ENCODE measurements at regions not wholly inside any gene's neighbourhood (a gene's known extent, or its start where the extent isn't known, plus 50 kb on each side); places are given as distances from the start of the nearest gene placed in this dataset.

DNA sequence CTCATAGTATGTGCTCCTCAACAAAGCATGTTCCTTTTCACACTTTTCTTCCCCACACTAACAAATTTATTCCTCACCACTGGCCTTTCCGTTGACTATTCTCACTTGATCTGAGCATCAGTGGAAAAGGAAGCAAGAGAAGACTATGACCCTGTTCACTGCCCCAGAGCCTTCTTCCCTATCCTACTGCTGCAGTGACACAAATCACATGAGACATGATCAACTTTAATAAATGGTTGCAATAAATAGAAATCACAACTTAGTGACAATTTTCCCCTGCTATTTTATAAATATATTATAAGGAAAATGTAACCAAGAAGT is 438.7 kb upstream of the SOX9 start:
- H3K4me3 ChIP-seq (ENCODE audit: low read length), result no peak overlapping the region
- TF ChIP-seq ZNF274 (IDR thresholded peaks at IDR 0.05; ENCODE audit: low read depth, low read length), result no peak

- no peak overlapping the region for H3K4me3 ChIP-seq (ENCODE audit: low read length)
- TF ChIP-seq ZNF274 (IDR thresholded peaks at IDR 0.05; ENCODE audit: low read depth, low read length), result no peak
Measured at GRCh38 chr17:71689782-71690181, 431.0 kb upstream of the SOX9 start.

DNA sequence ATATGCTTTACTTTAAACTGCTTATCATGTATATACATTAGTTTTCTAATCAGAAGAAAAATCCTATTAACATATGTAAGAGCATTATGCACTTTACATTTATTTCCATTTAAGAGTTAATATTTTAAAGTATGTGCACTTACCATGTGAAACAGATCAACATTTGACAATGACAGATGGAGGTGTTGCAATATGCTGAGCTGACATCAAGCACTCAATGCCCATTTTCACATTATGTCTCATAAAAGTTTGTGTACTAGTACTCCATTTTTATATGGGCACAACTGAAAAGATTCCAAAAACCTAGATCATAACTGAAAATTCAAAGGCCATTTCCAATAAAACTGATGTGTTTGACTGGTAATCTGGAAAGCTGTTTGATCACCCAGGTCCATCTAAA is 420.9 kb upstream of the SOX9 start:
- no peak overlapping the region for H3K4me3 ChIP-seq (ENCODE audit: low read length)
- no peak for TF ChIP-seq ZNF274 (IDR thresholded peaks at IDR 0.05; ENCODE audit: low read depth, low read length)

GRCh38 chr17:71703701-71704100 is 417.1 kb upstream of the SOX9 start:
- no peak for TF ChIP-seq ZNF274 (IDR thresholded peaks at IDR 0.05; ENCODE audit: low read depth, low read length)
- H3K4me3 ChIP-seq (ENCODE audit: low read length), result no peak overlapping the region

DNA sequence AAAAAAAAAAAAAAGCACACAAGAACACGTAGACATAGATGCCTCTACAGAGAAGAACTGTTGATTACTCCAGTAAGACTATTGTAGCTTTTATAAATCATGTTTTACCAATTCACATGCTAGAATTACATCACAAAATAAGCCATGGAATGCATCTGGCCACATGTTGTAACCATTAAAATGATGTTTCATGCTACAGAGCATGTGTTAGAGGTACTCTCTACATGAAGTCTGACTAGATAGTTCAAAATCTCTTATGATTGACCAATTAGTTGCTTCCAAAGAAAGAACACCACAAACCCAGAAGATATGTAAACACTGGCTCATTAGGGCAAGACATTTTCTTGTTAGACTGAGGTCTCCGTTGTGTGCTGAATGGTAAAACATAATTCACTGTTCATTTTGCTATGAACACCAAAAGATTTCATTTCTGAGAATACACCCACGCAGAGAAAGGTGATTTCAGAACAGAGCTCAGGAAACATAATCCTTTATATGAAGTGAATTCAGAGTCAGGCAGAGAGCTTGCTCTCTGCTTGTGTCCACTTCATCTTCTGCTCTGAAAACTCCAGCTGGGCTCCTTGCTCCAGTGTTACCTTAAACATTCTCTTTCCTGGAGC is 411.4 kb upstream of the SOX9 start:
- TF ChIP-seq ZNF274 (IDR thresholded peaks at IDR 0.05; ENCODE audit: low read depth, low read length), result no peak
- no peak overlapping the region for H3K4me3 ChIP-seq (ENCODE audit: low read length)

DNA sequence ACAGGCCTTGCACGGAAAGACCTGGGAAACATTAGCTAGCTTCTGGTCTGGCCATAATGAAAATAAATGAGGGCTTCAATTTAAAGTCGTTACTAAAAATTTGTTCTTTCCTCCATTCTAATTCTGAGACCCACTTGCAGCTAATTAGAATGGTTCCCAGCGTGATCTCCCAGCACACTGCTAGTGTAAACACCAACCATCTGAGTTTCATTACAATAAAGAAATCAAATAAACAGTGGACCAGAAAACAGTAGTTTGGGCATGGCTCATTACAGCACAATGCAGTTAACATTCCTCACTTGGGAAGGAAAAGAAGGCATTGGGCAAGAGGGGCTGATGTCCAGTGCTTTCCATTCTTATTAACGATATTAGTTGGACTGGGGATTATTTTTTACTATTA is 410.9 kb upstream of the SOX9 start:
- no peak overlapping the region for H3K4me3 ChIP-seq (ENCODE audit: low read length)
- no peak for TF ChIP-seq ZNF274 (IDR thresholded peaks at IDR 0.05; ENCODE audit: low read depth, low read length)

DNA sequence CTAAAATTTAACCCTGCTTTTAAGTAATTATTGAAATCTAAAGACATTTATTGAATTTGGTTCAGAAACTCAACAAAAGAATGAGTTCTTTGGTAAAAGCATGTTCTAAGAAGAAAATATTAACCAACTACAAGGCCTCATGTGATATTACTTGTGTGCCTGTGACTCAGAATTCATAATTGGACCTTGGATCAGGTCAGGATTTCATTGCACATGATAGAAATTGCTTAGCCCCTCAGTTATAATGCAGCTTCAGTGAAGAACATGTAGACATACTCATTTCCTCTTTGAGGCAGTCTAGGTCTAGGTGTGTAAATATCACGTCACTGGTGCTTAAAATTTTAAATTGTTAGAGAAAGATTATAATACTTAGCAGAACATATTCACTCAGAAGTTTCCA is 410.0 kb upstream of the SOX9 start:
- no peak overlapping the region for H3K4me3 ChIP-seq (ENCODE audit: low read length)
- no peak for TF ChIP-seq ZNF274 (IDR thresholded peaks at IDR 0.05; ENCODE audit: low read depth, low read length)

- TF ChIP-seq ZNF274 (IDR thresholded peaks at IDR 0.05; ENCODE audit: low read depth, low read length), result no peak
- H3K4me3 ChIP-seq (ENCODE audit: low read length), result no peak overlapping the region
Measured at GRCh38 chr17:71713846-71714245, 407.0 kb upstream of the SOX9 start.

- H3K4me3 ChIP-seq (ENCODE audit: low read length), result no peak overlapping the region
- no peak for TF ChIP-seq ZNF274 (IDR thresholded peaks at IDR 0.05; ENCODE audit: low read depth, low read length)
Measured at GRCh38 chr17:71724339-71724738, 396.5 kb upstream of the SOX9 start.

GRCh38 chr17:71725811-71726210 is 395.0 kb upstream of the SOX9 start:
- no peak overlapping the region for H3K4me3 ChIP-seq (ENCODE audit: low read length)
- no peak for TF ChIP-seq ZNF274 (IDR thresholded peaks at IDR 0.05; ENCODE audit: low read depth, low read length)

DNA sequence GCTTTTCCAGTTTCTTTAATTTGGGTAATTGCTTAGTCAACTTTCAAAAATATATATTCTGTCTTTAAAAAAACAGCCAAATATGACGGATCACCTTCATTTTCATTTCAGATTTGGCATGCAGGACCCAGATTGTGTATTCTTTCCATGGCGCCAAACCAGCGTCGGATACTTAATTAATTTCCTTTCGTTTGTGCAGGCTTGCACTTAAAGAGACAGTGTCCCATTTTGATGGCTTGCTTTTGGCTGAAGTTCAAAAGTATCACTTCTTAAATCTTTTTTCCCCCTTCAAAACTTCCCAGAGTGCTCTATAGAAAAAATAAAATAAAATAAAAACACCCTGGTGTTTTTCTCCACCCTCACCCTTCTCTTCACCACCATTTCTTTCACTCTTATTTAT is 394.5 kb upstream of the SOX9 start:
- no peak overlapping the region for H3K4me3 ChIP-seq (ENCODE audit: low read length)

DNA sequence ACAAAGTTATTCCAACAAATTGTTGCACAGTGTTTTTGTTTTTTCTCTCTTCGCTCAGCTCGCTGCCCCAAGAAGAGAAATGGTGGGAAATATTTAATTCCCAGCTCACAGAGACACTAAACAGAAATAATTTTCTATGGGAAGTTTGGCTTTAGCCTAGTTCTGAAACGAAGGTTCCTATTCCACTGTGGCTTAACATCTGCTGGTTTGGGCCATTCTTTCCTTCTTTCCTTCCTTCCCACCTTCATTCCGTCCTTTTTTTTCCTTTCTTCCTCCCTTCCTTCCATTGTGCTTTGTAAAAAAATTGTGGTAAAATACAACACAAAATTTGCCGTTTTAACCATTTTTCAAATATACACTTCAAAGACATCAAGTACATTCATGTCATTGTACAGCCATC is 393.5 kb upstream of the SOX9 start:
- no peak overlapping the region for H3K4me3 ChIP-seq (ENCODE audit: low read length)
- no peak for TF ChIP-seq ZNF274 (IDR thresholded peaks at IDR 0.05; ENCODE audit: low read depth, low read length)

More for the DNA sequence above, 394.5 kb upstream of the SOX9 start:
- TF ChIP-seq ZNF274 (IDR thresholded peaks at IDR 0.05; ENCODE audit: low read depth, low read length), result no peak

- H3K4me3 ChIP-seq (ENCODE audit: low read length), result no peak overlapping the region
- no peak for TF ChIP-seq ZNF274 (IDR thresholded peaks at IDR 0.05; ENCODE audit: low read depth, low read length)
Measured at GRCh38 chr17:71727723-71728122, 393.1 kb upstream of the SOX9 start.

- no peak overlapping the region for H3K4me3 ChIP-seq (ENCODE audit: low read length)
- no peak for TF ChIP-seq ZNF274 (IDR thresholded peaks at IDR 0.05; ENCODE audit: low read depth, low read length)
Measured at GRCh38 chr17:71730871-71731270, 389.9 kb upstream of the SOX9 start.

GRCh38 chr17:71735893-71736292 is 384.9 kb upstream of the SOX9 start:
- H3K4me3 ChIP-seq (ENCODE audit: low read length), result no peak overlapping the region
- no peak for TF ChIP-seq ZNF274 (IDR thresholded peaks at IDR 0.05; ENCODE audit: low read depth, low read length)

DNA sequence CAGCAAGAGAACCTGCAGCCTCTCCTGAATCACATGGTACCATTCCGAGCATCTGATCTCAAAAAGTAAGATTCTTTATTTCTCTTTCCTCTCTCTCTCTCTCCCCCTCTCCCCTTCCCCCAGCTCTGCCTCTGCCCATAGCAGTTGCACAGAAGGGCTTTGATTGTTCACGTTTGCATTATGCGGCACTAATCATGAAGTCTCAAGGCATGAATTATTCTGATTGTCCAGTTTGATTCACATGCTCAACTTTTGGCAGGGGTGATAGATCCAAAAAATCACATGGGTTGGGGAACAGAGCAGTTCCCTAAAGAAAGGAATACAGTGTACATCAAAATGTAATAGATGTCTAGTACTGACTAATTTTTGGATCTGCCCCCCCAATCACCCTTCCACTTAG is 380.0 kb upstream of the SOX9 start:
- no peak overlapping the region for H3K4me3 ChIP-seq (ENCODE audit: low read length)
- no peak for TF ChIP-seq ZNF274 (IDR thresholded peaks at IDR 0.05; ENCODE audit: low read depth, low read length)

Data from GM08714 (cell line).